Prostate gland (tissue), 2 donors: ENCODE measurements at regions not wholly inside any gene's neighbourhood (a gene's known extent, or its start where the extent isn't known, plus 50 kb on each side); places are given as distances from the start of the nearest gene placed in this dataset.

Source experiments
- POLR2A ChIP-seq: fragments of 450-650 bp; IDR thresholded peaks from one replicate; pipeline ENCODE4 v1.6.1; 2016; ENCODE audit warnings: antibody characterized with exemption, mild to moderate bottlenecking
- POLR2AphosphoS5 ChIP-seq: sonication (generic); formaldehyde crosslinking; IDR thresholded peaks from one replicate; pipeline ENCODE4 v1.6.1; 2017; ENCODE audit warnings: antibody characterized with exemption
- TF ChIP-seq, protein P1 (sequence below), 4 experiments: fragments of 200-600 bp in 2 of 4; fragments of 450-650 bp in 2 of 4; sonication (generic) in 2 of 4; IDR thresholded peaks; 1 replicate in 3 of 4; 2 replicates in 1 of 4; pipeline ENCODE4 v1.5.1; 2016 to 2019; ENCODE audit warnings: antibody characterized with exemption in 4 of 4, mild to moderate bottlenecking in 2 of 4, moderate library complexity in 2 of 4

DNA sequence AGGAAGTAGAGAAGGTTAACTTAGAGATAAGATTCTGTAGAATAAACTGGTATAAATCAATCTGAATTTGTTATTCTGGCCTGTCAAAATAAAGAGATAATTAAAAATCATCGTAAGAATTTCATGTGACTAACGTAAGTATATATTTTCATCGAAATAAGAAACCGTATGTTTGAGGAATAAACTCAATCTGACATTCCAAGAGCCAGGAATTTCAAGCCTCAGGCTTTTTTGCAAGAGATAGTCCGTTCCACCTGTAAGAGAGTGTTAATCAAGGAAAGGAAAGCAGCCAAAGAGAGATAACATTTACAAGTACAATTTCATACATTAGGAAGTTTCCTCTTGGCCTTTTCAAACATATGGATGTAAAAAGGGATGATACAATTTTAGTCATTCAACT, 701.5 kb downstream of the CBLN2 start:
- TF ChIP-seq, protein P1, sequence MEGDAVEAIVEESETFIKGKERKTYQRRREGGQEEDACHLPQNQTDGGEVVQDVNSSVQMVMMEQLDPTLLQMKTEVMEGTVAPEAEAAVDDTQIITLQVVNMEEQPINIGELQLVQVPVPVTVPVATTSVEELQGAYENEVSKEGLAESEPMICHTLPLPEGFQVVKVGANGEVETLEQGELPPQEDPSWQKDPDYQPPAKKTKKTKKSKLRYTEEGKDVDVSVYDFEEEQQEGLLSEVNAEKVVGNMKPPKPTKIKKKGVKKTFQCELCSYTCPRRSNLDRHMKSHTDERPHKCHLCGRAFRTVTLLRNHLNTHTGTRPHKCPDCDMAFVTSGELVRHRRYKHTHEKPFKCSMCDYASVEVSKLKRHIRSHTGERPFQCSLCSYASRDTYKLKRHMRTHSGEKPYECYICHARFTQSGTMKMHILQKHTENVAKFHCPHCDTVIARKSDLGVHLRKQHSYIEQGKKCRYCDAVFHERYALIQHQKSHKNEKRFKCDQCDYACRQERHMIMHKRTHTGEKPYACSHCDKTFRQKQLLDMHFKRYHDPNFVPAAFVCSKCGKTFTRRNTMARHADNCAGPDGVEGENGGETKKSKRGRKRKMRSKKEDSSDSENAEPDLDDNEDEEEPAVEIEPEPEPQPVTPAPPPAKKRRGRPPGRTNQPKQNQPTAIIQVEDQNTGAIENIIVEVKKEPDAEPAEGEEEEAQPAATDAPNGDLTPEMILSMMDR (IDR thresholded peaks at IDR 0.05) = no peak
- TF ChIP-seq POLR2AphosphoS5 (no peak), POLR2A (no peak)
